Mucosa of descending colon (tissue), 3 donors: ENCODE measurements at regions not wholly inside any gene's neighbourhood (a gene's known extent, or its start where the extent isn't known, plus 50 kb on each side); places are given as distances from the start of the nearest gene placed in this dataset.

Experiments used
- ATAC-seq: fragments of 200-7000 bp; cut with Tn5 transposase; one replicate; pipeline ENCODE4 v1.9.1; 2020; ENCODE audit warnings: mild to moderate bottlenecking, moderate library complexity
- DNase-seq, 3 donors: peaks; one replicate each; pipeline ENCODE4 v3.0.0-alpha.2; 2020
- H3K36me3 ChIP-seq: fragments of 200-600 bp; one replicate; pipeline ENCODE4 v1.8.0; 2021; ENCODE audit warnings: low read depth, mild to moderate bottlenecking
- H3K4me1 ChIP-seq: fragments of 200-600 bp; one replicate; pipeline ENCODE4 v1.8.0; 2021; ENCODE audit warnings: low read depth, mild to moderate bottlenecking
- H3K4me3 ChIP-seq: fragments of 200-600 bp; one replicate; pipeline ENCODE4 v1.8.0; 2021; ENCODE audit warnings: mild to moderate bottlenecking
- H3K9me3 ChIP-seq: fragments of 200-600 bp; one replicate; pipeline ENCODE4 v1.8.0; 2021; ENCODE audit warnings: mild to moderate bottlenecking
- CTCF ChIP-seq: fragments of 200-600 bp; IDR thresholded peaks from one replicate; pipeline ENCODE4 v1.8.0; 2022; ENCODE audit warnings: antibody characterized with exemption, mild to moderate bottlenecking
- intact Hi-C, 2 donors: fragments of 100-400 bp; cut with DNase I in 1 of 2; cut with micrococcal nuclease in 1 of 2; formaldehyde crosslinking; loops; one replicate each; pipeline versions ENCODE4 v1.11.0 to v1.11.1; 2022; cut with DNase I, micrococcal nuclease
- donor health status: DM: no; HTN: no; CAD: no; lungs with moderate emphysema.
- donor health status: DM: no; HTN: no; CAD: no.
- donor health status: DM: no; HTN: yes; CAD: no.

DNA sequence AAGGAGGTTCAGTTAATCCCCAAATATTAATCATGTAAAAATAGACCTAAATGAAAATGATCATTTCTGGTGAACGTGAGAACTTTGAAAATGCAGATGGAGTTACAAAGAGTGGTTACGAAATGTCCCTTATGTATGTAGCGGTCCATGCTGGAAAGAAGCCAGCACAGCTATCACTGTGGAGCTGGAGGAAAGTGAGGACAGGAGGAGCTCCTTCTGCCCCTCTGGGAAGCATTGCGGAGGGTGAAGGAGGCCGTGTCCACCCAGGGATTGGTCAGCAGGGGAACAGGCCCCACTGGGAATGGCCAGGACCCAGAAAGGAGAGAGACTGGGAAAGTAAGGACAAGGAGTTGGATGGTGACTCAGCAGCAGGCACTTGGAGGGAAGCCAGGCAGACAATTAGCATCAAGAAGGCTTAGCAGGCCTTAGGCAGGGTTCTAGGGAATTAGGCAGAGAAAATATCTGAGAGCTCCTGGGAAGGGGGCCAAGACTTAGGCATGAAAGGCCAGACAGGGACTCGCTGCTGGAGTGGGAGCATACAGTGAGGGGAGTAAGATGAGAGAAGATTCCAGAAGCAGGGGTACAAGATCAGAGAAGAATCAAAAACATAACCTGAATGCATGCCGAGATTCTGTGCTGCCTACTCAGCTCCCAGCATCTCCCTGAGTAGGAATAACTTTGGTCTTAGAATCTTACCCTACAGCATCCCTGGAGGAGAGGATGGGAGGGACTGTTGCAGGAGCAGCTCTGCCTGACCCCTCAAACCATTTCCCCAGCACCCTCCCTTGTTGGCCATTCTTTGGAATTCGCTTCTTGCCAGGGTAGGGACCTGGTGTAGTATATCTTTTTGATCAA, 171.0 kb upstream of the UMPS start:
- DNase-seq (peak; percentile 67 to 77 (median 75)), ATAC-seq (peak; percentile 68)
- TF ChIP-seq CTCF = no peak
- intact Hi-C loops = loop anchor here in 1 of 2 donors (10.0 kb wide), 1 partner anchor 204 kb away; no protein-coding TSS in a partner anchor
- Histone ChIP-seq H3K36me3 (no peaks in the 10 kb centered on the region), H3K9me3 (no peaks in the 10 kb centered on the region), H3K4me1 (peaks cover 22% of the 10 kb centered on the region), H3K4me3 (no peak overlapping the region)

- ATAC-seq (peak; percentile 82), DNase-seq (peak in 2 of 3 donors; percentile 70 to 87)
- intact Hi-C loops = loop anchor here in 1 of 2 donors (10.0 kb wide), 1 partner anchor 205 kb away; no protein-coding TSS in a partner anchor
- Histone ChIP-seq H3K4me1 (peaks cover 22% of the 10 kb centered on the region), H3K36me3 (no peaks in the 10 kb centered on the region), H3K4me3 (no peak overlapping the region), H3K9me3 (no peaks in the 10 kb centered on the region)
- TF ChIP-seq CTCF = peak; percentile 68
Measured at GRCh38 chr3:124559846-124560574, 170.2 kb upstream of the UMPS start.

DNA sequence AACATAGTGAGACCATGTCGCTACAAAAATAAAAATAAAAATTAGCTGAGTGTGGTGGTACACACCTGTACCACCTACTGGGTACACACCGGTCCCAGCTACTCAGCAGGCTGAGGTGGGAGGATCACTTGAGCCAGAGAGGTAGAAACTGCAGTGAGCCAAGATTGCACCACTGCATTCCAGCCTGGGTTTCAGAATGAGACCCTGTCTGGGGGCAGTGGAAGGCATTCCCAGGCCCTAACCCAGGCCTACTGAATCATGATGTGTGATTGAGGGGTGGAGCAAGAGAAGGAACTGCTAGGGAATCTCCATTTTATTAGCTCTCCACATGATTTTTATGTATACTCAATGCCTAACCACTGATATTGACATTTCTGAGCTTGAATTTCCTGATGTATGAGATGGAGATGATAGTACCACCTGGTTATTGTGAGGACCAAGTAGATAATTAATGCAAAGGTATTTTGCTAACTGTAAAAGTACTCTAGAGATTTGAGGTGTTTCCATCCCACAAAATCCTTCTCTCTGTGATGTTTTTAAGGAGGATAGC, 169.5 kb upstream of the UMPS start:
- intact Hi-C loops = no loop called here
- ATAC-seq = no peak
- no peaks in the 10 kb centered on the region for H3K9me3 ChIP-seq
- H3K36me3 ChIP-seq = no peaks in the 10 kb centered on the region
- no peak for DNase-seq
- no peak overlapping the region for H3K4me3 ChIP-seq
- no peak for TF ChIP-seq CTCF
- peaks cover 20% of the 10 kb centered on the region for H3K4me1 ChIP-seq

DNA sequence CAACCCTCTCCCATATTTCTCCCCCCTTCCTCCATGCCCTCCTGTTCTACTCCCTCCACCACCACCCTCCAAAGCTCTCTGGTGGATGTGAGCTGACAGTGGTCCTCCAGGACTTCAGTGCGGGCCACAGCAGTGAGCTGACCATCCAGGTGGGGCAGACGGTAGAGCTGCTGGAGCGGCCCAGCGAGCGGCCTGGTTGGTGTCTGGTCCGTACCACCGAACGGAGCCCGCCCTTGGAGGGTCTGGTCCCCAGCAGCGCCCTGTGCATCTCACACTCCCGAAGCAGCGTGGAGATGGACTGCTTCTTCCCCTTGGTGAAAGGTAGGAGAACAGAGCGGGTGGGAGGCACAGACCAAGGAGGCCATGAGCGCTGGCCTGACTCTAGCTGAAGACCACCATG, 167.5 kb upstream of the UMPS start:
- no peak for DNase-seq
- Histone ChIP-seq H3K4me3 (no peak overlapping the region), H3K9me3 (no peaks in the 10 kb centered on the region), H3K4me1 (peaks cover 6% of the 10 kb centered on the region), H3K36me3 (no peaks in the 10 kb centered on the region)
- no peak for ATAC-seq
- TF ChIP-seq CTCF = no peak
- intact Hi-C loops = no loop called here

DNA sequence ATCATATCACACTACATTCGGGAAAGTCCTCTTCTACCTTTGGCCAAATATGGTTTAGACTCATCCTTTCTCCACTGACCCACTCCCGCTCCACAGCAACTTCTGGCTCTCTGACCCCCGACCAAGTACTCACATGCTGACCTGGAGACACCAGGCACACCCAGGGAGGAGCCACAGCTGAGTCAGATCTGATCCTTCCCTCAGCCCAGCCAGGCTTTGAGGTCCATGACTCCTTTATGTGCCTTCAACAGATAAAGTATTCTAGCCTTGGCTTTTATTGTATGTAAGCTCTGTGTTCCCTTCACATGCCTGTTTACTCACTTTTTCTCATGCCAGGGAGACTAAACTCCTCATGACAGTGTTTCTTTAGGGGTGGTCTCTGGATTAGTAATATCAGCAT, 166.9 kb upstream of the UMPS start:
- no peak for TF ChIP-seq CTCF
- intact Hi-C loops = no loop called here
- no peaks in the 10 kb centered on the region for H3K36me3 ChIP-seq
- no peak for DNase-seq
- no peak overlapping the region for H3K4me3 ChIP-seq
- no peaks in the 10 kb centered on the region for H3K9me3 ChIP-seq
- ATAC-seq = peak; percentile 67
- peaks cover 6% of the 10 kb centered on the region for H3K4me1 ChIP-seq
